ENCODE measurements at regions not wholly inside any gene's neighbourhood (a gene's known extent, or its start where the extent isn't known, plus 50 kb on each side); places are given as distances from the start of the nearest gene placed in this dataset.

GRCh38 chr6:4707011-4707410, 69.2 kb upstream of the CDYL start:
- no peak for TF ChIP-seq CTCF (IDR thresholded peaks at IDR 0.05; ENCODE audit: insufficient read depth, missing control alignments)
- no peak for FAIRE-seq
- DNase-seq (ENCODE audit: insufficient read length, low spot score): no peak

- DNase-seq (ENCODE audit: insufficient read length, low spot score) (no peak), FAIRE-seq (no peak)
- TF ChIP-seq CTCF (IDR thresholded peaks at IDR 0.05; ENCODE audit: insufficient read depth, missing control alignments): no peak
Measured at GRCh38 chr6:4705809-4706208, 70.4 kb upstream of the CDYL start.

- DNase-seq (ENCODE audit: insufficient read length, low spot score) (no peak), FAIRE-seq (no peak)
- no peak for TF ChIP-seq CTCF (IDR thresholded peaks at IDR 0.05; ENCODE audit: insufficient read depth, missing control alignments)
Measured at GRCh38 chr6:4703382-4703781, 72.8 kb upstream of the CDYL start.

GRCh38 chr6:4698901-4699659, 77.1 kb upstream of the CDYL start:
- no peak for TF ChIP-seq CTCF (IDR thresholded peaks at IDR 0.05; ENCODE audit: insufficient read depth, missing control alignments)
- FAIRE-seq: no peak
- DNase-seq (ENCODE audit: insufficient read length, low spot score): no peak

- no peak for DNase-seq (ENCODE audit: insufficient read length, low spot score)
- no peak for TF ChIP-seq CTCF (IDR thresholded peaks at IDR 0.05; ENCODE audit: insufficient read depth, missing control alignments)
- FAIRE-seq: no peak
Measured at GRCh38 chr6:4693173-4693970, 82.8 kb upstream of the CDYL start.

GRCh38 chr6:4692664-4693063, 83.5 kb upstream of the CDYL start:
- DNase-seq (ENCODE audit: insufficient read length, low spot score): no peak
- FAIRE-seq: no peak
- TF ChIP-seq CTCF (IDR thresholded peaks at IDR 0.05; ENCODE audit: insufficient read depth, missing control alignments): no peak

All from D721Med (cell line).